Astrocyte (in vitro differentiated cells and primary cell): ENCODE measurements at regions not wholly inside any gene's neighbourhood (a gene's known extent, or its start where the extent isn't known, plus 50 kb on each side); places are given as distances from the start of the nearest gene placed in this dataset.

Source experiments
- DNase-seq: peaks from one replicate; pipeline ENCODE4 v3.0.0-alpha.2; 2010; ENCODE audit warnings: low read depth
- FAIRE-seq: peaks from 2 replicates; lab custom pipeline; 2011; peaks lifted over from hg19 to GRCh38; lab: Jason Lieb, UNC
- H2AFZ ChIP-seq: 2 replicates; pipeline ENCODE4 v1.6.0; 2012; ENCODE audit warnings: low read depth, low read length, inconsistent platforms
- H3K27ac ChIP-seq: 2 replicates; pipeline ENCODE4 v1.5.1; 2011; ENCODE audit warnings: low read depth, low read length, inconsistent platforms
- H3K27me3 ChIP-seq: 2 replicates; pipeline ENCODE4 v1.6.0; 2011; ENCODE audit warnings: low read length, inconsistent platforms; ENCODE audit not compliant: insufficient read depth
- H3K36me3 ChIP-seq: 2 replicates; pipeline ENCODE4 v1.5.1; 2011; ENCODE audit warnings: low read length, inconsistent platforms; ENCODE audit not compliant: insufficient read depth
- H3K4me1 ChIP-seq: 2 replicates; pipeline ENCODE4 v1.5.1; 2011; ENCODE audit warnings: low read length, inconsistent platforms; ENCODE audit not compliant: insufficient read depth
- H3K4me2 ChIP-seq: 2 replicates; pipeline ENCODE4 v1.6.0; 2012; ENCODE audit warnings: low read length, inconsistent platforms
- H3K4me3 ChIP-seq: 2 replicates; pipeline ENCODE4 v1.5.1; 2011; ENCODE audit warnings: low read depth, mild to moderate bottlenecking, low read length, inconsistent platforms; ENCODE audit not compliant: insufficient read depth
- H3K79me2 ChIP-seq: 2 replicates; pipeline ENCODE4 v1.6.0; 2012; ENCODE audit warnings: mild to moderate bottlenecking, low read length, inconsistent platforms; ENCODE audit not compliant: insufficient read depth
- H3K9ac ChIP-seq: 2 replicates; pipeline ENCODE4 v1.6.0; 2012; ENCODE audit warnings: mild to moderate bottlenecking, low read length, inconsistent platforms
- H3K9me3 ChIP-seq: 2 replicates; pipeline ENCODE4 v1.5.1; 2012; ENCODE audit warnings: low read depth, mild to moderate bottlenecking, low read length, inconsistent platforms; ENCODE audit not compliant: insufficient read depth
- H4K20me1 ChIP-seq: 2 replicates; pipeline ENCODE4 v1.6.0; 2012; ENCODE audit warnings: low read length, inconsistent platforms; ENCODE audit not compliant: insufficient read depth
- H3K27ac Mint-ChIP-seq: one replicate; pipeline ENCODE4 v1.8.0; 2021; ENCODE audit warnings: mild to moderate bottlenecking, mixed read lengths; ENCODE audit not compliant: unreplicated experiment
- H3K27me3 Mint-ChIP-seq: one replicate; pipeline ENCODE4 v1.8.0; 2021; ENCODE audit warnings: low read depth, mixed read lengths; ENCODE audit not compliant: unreplicated experiment
- H3K36me3 Mint-ChIP-seq: one replicate; pipeline ENCODE4 v1.8.0; 2021; ENCODE audit warnings: low read depth, mixed read lengths; ENCODE audit not compliant: unreplicated experiment
- H3K4me1 Mint-ChIP-seq: one replicate; pipeline ENCODE4 v1.8.0; 2021; ENCODE audit warnings: low read depth, mixed read lengths; ENCODE audit not compliant: unreplicated experiment
- H3K4me3 Mint-ChIP-seq: one replicate; pipeline ENCODE4 v1.8.0; 2021; ENCODE audit warnings: mild to moderate bottlenecking, moderate library complexity, mixed read lengths; ENCODE audit not compliant: unreplicated experiment
- H3K9me3 Mint-ChIP-seq: one replicate; pipeline ENCODE4 v1.8.0; 2021; ENCODE audit warnings: mild to moderate bottlenecking, mixed read lengths; ENCODE audit not compliant: unreplicated experiment
- EZH2 ChIP-seq: IDR thresholded peaks from 2 replicates; pipeline ENCODE4 v1.6.1; 2012; ENCODE audit warnings: mild to moderate bottlenecking, low read length, inconsistent platforms; ENCODE audit not compliant: insufficient read depth
- TF ChIP-seq, protein P1 (sequence below): IDR thresholded peaks from 2 replicates; pipeline ENCODE4 v1.5.1; 2011; ENCODE audit warnings: low read depth, mild to moderate bottlenecking, inconsistent platforms, low read length, moderate library complexity; ENCODE audit not compliant: insufficient read depth

DNA sequence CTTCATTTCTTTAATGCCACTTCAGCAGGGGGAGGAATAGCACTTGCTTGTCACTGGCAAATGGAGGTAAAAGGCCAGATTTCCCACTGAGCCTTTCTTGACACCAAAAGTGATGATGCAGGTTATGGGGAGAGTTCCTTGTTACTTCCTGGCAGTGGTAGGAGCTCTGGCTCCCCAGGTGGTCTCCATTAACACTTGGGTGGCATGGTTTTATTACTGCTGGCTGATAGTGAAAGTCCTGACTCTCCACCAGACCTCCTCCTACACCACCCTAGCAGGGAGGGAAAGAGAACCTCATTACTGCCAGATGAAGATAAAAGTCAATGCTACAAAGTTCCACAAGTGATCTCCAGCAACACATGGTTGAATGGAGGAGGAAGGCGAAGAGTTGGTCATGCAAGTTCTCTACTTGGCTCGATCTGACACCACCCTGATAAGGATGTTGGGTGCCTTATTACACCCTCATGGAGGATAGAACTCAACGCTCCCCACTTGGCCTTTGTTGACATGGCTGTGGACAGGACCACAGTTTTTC is 152.7 kb upstream of the GNAO1 start:
- Histone ChIP-seq H3K9me3 (no peaks in the 10 kb centered on the region), H3K27ac (no peak overlapping the region), H3K4me3 (no peak overlapping the region), H3K79me2 (no peaks in the 10 kb centered on the region), H3K4me2 (no peak overlapping the region), H3K4me1 (no peaks in the 10 kb centered on the region), H3K36me3 (no peaks in the 10 kb centered on the region), H3K27me3 (no peaks in the 10 kb centered on the region), H2AFZ (no peak overlapping the region), H4K20me1 (no peaks in the 10 kb centered on the region), H3K9ac (no peak overlapping the region)
- Mint-ChIP-seq H3K9me3 (peaks cover 3% of the 10 kb centered on the region), H3K27ac (no peak overlapping the region), H3K36me3 (no peaks in the 10 kb centered on the region), H3K27me3 (peaks cover 12% of the 10 kb centered on the region), H3K4me3 (no peak overlapping the region), H3K4me1 (no peaks in the 10 kb centered on the region)
- FAIRE-seq: no peak
- TF ChIP-seq EZH2: no peak
- TF ChIP-seq, protein P1, sequence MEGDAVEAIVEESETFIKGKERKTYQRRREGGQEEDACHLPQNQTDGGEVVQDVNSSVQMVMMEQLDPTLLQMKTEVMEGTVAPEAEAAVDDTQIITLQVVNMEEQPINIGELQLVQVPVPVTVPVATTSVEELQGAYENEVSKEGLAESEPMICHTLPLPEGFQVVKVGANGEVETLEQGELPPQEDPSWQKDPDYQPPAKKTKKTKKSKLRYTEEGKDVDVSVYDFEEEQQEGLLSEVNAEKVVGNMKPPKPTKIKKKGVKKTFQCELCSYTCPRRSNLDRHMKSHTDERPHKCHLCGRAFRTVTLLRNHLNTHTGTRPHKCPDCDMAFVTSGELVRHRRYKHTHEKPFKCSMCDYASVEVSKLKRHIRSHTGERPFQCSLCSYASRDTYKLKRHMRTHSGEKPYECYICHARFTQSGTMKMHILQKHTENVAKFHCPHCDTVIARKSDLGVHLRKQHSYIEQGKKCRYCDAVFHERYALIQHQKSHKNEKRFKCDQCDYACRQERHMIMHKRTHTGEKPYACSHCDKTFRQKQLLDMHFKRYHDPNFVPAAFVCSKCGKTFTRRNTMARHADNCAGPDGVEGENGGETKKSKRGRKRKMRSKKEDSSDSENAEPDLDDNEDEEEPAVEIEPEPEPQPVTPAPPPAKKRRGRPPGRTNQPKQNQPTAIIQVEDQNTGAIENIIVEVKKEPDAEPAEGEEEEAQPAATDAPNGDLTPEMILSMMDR: no peak
- DNase-seq: no peak

DNA sequence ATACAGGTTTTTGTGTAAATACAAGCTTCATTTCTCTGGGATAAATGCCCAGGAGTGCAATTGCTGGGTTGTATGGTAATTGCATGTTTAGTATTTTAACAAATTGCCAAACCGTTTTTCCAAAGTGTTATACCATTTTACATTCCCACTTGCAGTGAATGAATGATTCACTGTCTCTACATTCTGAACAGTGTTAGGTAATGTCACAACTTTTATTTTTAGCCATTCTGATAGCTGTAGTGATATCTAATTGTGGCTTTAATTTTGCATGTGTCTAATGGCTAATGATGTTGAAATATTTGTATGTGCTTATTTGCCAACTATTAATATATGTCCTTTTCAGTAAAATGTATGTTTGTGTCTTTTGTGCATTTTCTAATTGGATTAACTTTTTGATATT is 156.9 kb upstream of the CES5A start:
- Histone ChIP-seq H3K9ac (no peak overlapping the region), H3K79me2 (no peaks in the 10 kb centered on the region), H3K27ac (no peak overlapping the region), H3K4me1 (no peaks in the 10 kb centered on the region), H3K9me3 (no peaks in the 10 kb centered on the region), H3K4me3 (no peak overlapping the region), H3K36me3 (no peaks in the 10 kb centered on the region), H3K27me3 (no peaks in the 10 kb centered on the region), H2AFZ (no peak overlapping the region), H4K20me1 (no peaks in the 10 kb centered on the region), H3K4me2 (no peak overlapping the region)
- Mint-ChIP-seq H3K4me1 (no peaks in the 10 kb centered on the region), H3K27me3 (peaks cover 4% of the 10 kb centered on the region), H3K36me3 (no peaks in the 10 kb centered on the region), H3K9me3 (peaks cover 3% of the 10 kb centered on the region), H3K4me3 (no peak overlapping the region), H3K27ac (no peak overlapping the region)
- no peak for DNase-seq
- TF ChIP-seq, protein P1: no peak
- no peak for TF ChIP-seq EZH2
- no peak for FAIRE-seq

DNA sequence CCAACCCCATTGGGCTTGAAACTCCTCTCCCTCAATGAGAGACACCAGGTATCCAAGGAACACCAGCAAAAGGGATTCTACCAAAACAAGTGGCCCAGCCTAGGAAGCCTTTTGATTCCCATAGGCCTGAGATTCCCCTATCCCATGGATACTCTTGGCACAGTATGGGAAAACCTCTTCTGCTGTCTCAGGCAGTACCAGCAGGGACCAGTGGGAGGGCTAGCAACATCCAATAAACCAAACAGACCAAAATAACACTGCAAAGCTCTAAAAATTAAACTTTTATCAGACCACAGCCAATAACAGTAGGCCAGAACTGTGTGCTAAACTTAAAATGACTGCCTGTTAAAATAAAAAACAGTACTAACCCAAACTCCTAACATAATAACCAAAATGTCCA is 153.9 kb upstream of the CES5A start:
- DNase-seq: no peak
- Mint-ChIP-seq H3K4me3 (no peak overlapping the region), H3K36me3 (no peaks in the 10 kb centered on the region), H3K9me3 (no peaks in the 10 kb centered on the region), H3K27me3 (peaks cover 7% of the 10 kb centered on the region), H3K27ac (no peak overlapping the region), H3K4me1 (no peaks in the 10 kb centered on the region)
- TF ChIP-seq, protein P1: no peak
- no peak for TF ChIP-seq EZH2
- H3K27ac ChIP-seq: no peak overlapping the region
- H3K4me3 ChIP-seq: no peak overlapping the region
- no peaks in the 10 kb centered on the region for H3K27me3 ChIP-seq
- H3K4me1 ChIP-seq: no peaks in the 10 kb centered on the region
- no peaks in the 10 kb centered on the region for H4K20me1 ChIP-seq
- no peak overlapping the region for H3K4me2 ChIP-seq
- no peaks in the 10 kb centered on the region for H3K9me3 ChIP-seq
- H3K9ac ChIP-seq: no peak overlapping the region
- no peak overlapping the region for H2AFZ ChIP-seq
- FAIRE-seq: no peak
- no peaks in the 10 kb centered on the region for H3K79me2 ChIP-seq
- H3K36me3 ChIP-seq: no peaks in the 10 kb centered on the region
